Endothelial cell of umbilical vein (primary cell): ENCODE measurements at regions not wholly inside any gene's neighbourhood (a gene's known extent, or its start where the extent isn't known, plus 50 kb on each side); places are given as distances from the start of the nearest gene placed in this dataset.

ENCODE experiments used
- EZH2 ChIP-seq: IDR thresholded peaks from 2 replicates; pipeline ENCODE4 v1.6.1; 2012; ENCODE audit warnings: borderline replicate concordance, low read depth, mild to moderate bottlenecking, moderate library complexity, low read length, inconsistent platforms; ENCODE audit not compliant: severe bottlenecking
- FOS ChIP-seq: IDR thresholded peaks from 2 replicates; pipeline ENCODE4 v1.6.1; 2011; ENCODE audit warnings: mild to moderate bottlenecking, low read length, moderate library complexity, borderline replicate concordance; ENCODE audit not compliant: insufficient read depth
- MYC ChIP-seq: IDR thresholded peaks from one replicate; pipeline ENCODE4 v1.6.1; 2011; ENCODE audit warnings: mild to moderate bottlenecking, low read depth, low read length
- POLR2A ChIP-seq: IDR thresholded peaks from 2 replicates; pipeline ENCODE4 v1.6.1; 2012; ENCODE audit warnings: low read depth, mild to moderate bottlenecking, control low read depth, low read length
- POLR2AphosphoS5 ChIP-seq: IDR thresholded peaks from 2 replicates; pipeline ENCODE4 v1.6.1; 2012; ENCODE audit warnings: low read depth, mild to moderate bottlenecking, control low read depth, low read length, moderate library complexity; ENCODE audit not compliant: insufficient read depth
- TF ChIP-seq, protein P1 (sequence below), 2 donors: IDR thresholded peaks; 1 replicate in 1 of 2; 2 replicates in 1 of 2; pipeline ENCODE4 v1.5.1; 2011; ENCODE audit warnings: low read length in 2 of 2, mild to moderate bottlenecking in 2 of 2, moderate library complexity in 2 of 2, control low read depth in 1 of 2, inconsistent platforms in 1 of 2, low read depth in 1 of 2; ENCODE audit not compliant: insufficient read depth in 1 of 2; ENCODE audit errors: extremely low read depth in 1 of 2
- TF ChIP-seq, protein P2 (sequence below): IDR thresholded peaks from 2 replicates; pipeline ENCODE4 v1.6.1; 2011; ENCODE audit not compliant: insufficient read depth, insufficient read length

DNA sequence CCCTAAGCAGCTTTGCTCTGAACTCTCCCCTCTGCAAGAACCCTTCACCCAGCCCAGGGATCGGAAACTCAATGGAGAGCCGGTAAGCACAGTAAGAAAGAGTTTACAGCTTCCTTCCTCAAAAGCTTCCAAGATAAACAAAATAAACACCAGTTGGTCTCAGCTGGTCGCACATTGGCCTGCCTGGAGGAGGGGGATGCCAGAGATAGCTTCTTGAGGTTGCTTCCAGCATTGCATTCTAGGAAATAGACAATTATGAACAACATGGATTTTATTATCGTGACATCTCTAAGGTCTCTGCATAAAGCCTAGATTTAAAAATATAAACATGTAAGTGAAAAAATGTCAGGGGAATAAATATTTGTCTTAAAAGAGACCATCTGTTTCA lies 141.5 kb upstream of the PKDCC start:
- TF ChIP-seq, protein P1, sequence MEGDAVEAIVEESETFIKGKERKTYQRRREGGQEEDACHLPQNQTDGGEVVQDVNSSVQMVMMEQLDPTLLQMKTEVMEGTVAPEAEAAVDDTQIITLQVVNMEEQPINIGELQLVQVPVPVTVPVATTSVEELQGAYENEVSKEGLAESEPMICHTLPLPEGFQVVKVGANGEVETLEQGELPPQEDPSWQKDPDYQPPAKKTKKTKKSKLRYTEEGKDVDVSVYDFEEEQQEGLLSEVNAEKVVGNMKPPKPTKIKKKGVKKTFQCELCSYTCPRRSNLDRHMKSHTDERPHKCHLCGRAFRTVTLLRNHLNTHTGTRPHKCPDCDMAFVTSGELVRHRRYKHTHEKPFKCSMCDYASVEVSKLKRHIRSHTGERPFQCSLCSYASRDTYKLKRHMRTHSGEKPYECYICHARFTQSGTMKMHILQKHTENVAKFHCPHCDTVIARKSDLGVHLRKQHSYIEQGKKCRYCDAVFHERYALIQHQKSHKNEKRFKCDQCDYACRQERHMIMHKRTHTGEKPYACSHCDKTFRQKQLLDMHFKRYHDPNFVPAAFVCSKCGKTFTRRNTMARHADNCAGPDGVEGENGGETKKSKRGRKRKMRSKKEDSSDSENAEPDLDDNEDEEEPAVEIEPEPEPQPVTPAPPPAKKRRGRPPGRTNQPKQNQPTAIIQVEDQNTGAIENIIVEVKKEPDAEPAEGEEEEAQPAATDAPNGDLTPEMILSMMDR (IDR thresholded peaks at IDR 0.05; ENCODE audit: extremely low read depth in 1 of 2, insufficient read depth in 1 of 2, low read depth in 1 of 2, low read length in 2 of 2), result no peak
- peak; percentile 48 for TF ChIP-seq POLR2AphosphoS5
- TF ChIP-seq, protein P2, sequence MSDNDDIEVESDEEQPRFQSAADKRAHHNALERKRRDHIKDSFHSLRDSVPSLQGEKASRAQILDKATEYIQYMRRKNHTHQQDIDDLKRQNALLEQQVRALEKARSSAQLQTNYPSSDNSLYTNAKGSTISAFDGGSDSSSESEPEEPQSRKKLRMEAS, result no peak
- no peak for TF ChIP-seq POLR2A
- TF ChIP-seq EZH2, result no peak
- TF ChIP-seq MYC, result no peak
- no peak for TF ChIP-seq FOS
